ENCODE measurements at regions not wholly inside any gene's neighbourhood (a gene's known extent, or its start where the extent isn't known, plus 50 kb on each side); places are given as distances from the start of the nearest gene placed in this dataset.

GRCh38 chr15:96672629-96673028 lies 342.1 kb downstream of the NR2F2 start:
- no peak for DNase-seq

- no peak for DNase-seq
Observed at GRCh38 chr15:96678386-96678785, 347.9 kb downstream of the NR2F2 start.

- no peak for DNase-seq
Observed at GRCh38 chr15:96687388-96688107, 357.0 kb downstream of the NR2F2 start.

- DNase-seq, result no peak
Observed at GRCh38 chr15:96690733-96691132, 360.2 kb downstream of the NR2F2 start.

- no peak for DNase-seq
Observed at GRCh38 chr15:96692826-96693225, 362.3 kb downstream of the NR2F2 start.

GRCh38 chr15:96693515-96693914 lies 363.0 kb downstream of the NR2F2 start:
- DNase-seq, result no peak

- no peak for DNase-seq
Observed at GRCh38 chr15:96693990-96694517, 363.6 kb downstream of the NR2F2 start.

GRCh38 chr15:96695426-96695825 lies 364.9 kb downstream of the NR2F2 start:
- no peak for DNase-seq

- DNase-seq, result no peak
Observed at GRCh38 chr15:96699871-96700401, 369.4 kb downstream of the NR2F2 start.

GRCh38 chr15:96700555-96700954 lies 370.1 kb downstream of the NR2F2 start:
- no peak for DNase-seq

- no peak for DNase-seq
Observed at GRCh38 chr15:96701443-96701842, 370.9 kb downstream of the NR2F2 start.

- DNase-seq, result no peak
Observed at GRCh38 chr15:96701877-96702276, 371.4 kb downstream of the NR2F2 start.

- DNase-seq, result no peak
Observed at GRCh38 chr15:96702589-96702988, 372.1 kb downstream of the NR2F2 start.

GRCh38 chr15:96703091-96703490 lies 372.6 kb downstream of the NR2F2 start:
- no peak for DNase-seq

GRCh38 chr15:96703794-96704550 lies 373.5 kb downstream of the NR2F2 start:
- DNase-seq, result no peak

- no peak for DNase-seq
Observed at GRCh38 chr15:96716075-96716474, 385.6 kb downstream of the NR2F2 start.

- DNase-seq, result no peak
Observed at GRCh38 chr15:96716478-96716877, 386.0 kb downstream of the NR2F2 start.

- no peak for DNase-seq
Observed at GRCh38 chr15:96720251-96720650, 389.8 kb downstream of the NR2F2 start.

- DNase-seq, result no peak
Observed at GRCh38 chr15:96720656-96721055, 390.2 kb downstream of the NR2F2 start.

GRCh38 chr15:96728591-96728990 lies 398.1 kb downstream of the NR2F2 start:
- DNase-seq, result no peak

- DNase-seq, result no peak
Observed at GRCh38 chr15:96732704-96733103, 402.2 kb downstream of the NR2F2 start.

- DNase-seq, result no peak
Observed at GRCh38 chr15:96733721-96734120, 403.2 kb downstream of the NR2F2 start.

Data from muscle of arm (tissue), 1 donor.